ENCODE measurements at regions not wholly inside any gene's neighbourhood (a gene's known extent, or its start where the extent isn't known, plus 50 kb on each side); places are given as distances from the start of the nearest gene placed in this dataset.

DNA sequence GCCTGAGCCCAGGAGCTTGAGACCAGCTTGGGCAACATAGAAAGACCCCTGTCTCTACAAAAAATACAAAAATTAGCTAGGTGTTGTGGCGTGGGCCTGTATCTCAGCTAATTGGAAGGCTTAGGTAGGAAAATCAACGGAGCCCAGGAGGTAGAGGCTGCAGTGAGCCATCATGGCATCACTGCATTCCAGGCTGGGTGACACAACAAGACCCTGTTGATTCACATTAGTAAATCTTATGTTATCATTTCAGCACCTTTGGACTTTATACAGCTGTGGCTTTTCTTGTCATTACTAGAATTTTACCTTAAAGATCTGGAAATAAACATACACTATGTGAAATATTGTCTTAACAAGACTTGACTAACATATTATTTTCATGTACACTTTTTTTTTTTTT lies 185.0 kb downstream of the ZNF608 start:
- TF ChIP-seq ZNF565 (CRISPR knock-in tag; conservative IDR thresholded peaks at IDR 0.05; ENCODE audit: low read depth) (no peak), GLIS3 (CRISPR knock-in tag; IDR thresholded peaks at IDR 0.05) (no peak), ZNF8 (CRISPR knock-in tag; IDR thresholded peaks at IDR 0.05) (no peak), CSDC2 (CRISPR knock-in tag; IDR thresholded peaks at IDR 0.05) (no peak), ESRRG (CRISPR knock-in tag; IDR thresholded peaks at IDR 0.05) (no peak), POU6F1 (CRISPR knock-in tag; IDR thresholded peaks at IDR 0.05; ENCODE audit: borderline replicate concordance, low read depth) (no peak)
- no peak for ATAC-seq

DNA sequence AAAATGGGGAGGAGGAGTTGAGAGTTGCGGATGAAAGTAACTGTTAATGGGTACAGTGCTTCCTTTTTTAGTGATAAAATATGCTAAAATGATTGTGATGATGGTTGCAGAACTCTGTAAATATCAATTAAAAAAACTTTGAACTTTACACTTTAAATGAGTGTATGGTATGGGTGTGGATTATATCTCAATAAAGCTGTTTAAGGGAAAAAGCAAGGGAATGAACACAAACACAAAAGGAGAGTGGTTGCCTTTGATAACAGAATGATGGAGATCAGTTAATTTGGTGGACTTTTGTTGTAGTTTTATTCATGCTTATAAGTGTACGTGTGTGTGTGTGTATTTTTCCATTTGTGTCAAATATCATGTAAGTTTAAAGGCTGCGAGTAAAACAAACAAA lies 186.1 kb downstream of the ZNF608 start:
- no peak for ATAC-seq
- TF ChIP-seq GLIS3 (CRISPR knock-in tag; IDR thresholded peaks at IDR 0.05) (no peak), TOX (CRISPR knock-in tag; IDR thresholded peaks at IDR 0.05; ENCODE audit: borderline replicate concordance) (no peak), ZFP30 (CRISPR knock-in tag; IDR thresholded peaks at IDR 0.05) (no peak), ZNF8 (CRISPR knock-in tag; IDR thresholded peaks at IDR 0.05) (no peak), ISL1 (CRISPR knock-in tag; IDR thresholded peaks at IDR 0.05) (no peak), POU6F1 (CRISPR knock-in tag; IDR thresholded peaks at IDR 0.05; ENCODE audit: borderline replicate concordance, low read depth) (no peak)
- TF ChIP-seq, protein P1, sequence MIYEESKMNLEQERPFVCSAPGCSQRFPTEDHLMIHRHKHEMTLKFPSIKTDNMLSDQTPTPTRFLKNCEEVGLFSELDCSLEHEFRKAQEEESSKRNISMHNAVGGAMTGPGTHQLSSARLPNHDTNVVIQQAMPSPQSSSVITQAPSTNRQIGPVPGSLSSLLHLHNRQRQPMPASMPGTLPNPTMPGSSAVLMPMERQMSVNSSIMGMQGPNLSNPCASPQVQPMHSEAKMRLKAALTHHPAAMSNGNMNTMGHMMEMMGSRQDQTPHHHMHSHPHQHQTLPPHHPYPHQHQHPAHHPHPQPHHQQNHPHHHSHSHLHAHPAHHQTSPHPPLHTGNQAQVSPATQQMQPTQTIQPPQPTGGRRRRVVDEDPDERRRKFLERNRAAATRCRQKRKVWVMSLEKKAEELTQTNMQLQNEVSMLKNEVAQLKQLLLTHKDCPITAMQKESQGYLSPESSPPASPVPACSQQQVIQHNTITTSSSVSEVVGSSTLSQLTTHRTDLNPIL (CRISPR knock-in tag; IDR thresholded peaks at IDR 0.05; ENCODE audit: low read depth): no peak
- TF ChIP-seq, protein P2, sequence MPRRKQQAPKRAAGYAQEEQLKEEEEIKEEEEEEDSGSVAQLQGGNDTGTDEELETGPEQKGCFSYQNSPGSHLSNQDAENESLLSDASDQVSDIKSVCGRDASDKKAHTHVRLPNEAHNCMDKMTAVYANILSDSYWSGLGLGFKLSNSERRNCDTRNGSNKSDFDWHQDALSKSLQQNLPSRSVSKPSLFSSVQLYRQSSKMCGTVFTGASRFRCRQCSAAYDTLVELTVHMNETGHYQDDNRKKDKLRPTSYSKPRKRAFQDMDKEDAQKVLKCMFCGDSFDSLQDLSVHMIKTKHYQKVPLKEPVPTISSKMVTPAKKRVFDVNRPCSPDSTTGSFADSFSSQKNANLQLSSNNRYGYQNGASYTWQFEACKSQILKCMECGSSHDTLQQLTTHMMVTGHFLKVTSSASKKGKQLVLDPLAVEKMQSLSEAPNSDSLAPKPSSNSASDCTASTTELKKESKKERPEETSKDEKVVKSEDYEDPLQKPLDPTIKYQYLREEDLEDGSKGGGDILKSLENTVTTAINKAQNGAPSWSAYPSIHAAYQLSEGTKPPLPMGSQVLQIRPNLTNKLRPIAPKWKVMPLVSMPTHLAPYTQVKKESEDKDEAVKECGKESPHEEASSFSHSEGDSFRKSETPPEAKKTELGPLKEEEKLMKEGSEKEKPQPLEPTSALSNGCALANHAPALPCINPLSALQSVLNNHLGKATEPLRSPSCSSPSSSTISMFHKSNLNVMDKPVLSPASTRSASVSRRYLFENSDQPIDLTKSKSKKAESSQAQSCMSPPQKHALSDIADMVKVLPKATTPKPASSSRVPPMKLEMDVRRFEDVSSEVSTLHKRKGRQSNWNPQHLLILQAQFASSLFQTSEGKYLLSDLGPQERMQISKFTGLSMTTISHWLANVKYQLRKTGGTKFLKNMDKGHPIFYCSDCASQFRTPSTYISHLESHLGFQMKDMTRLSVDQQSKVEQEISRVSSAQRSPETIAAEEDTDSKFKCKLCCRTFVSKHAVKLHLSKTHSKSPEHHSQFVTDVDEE (CRISPR knock-in tag; IDR thresholded peaks at IDR 0.05): no peak

DNA sequence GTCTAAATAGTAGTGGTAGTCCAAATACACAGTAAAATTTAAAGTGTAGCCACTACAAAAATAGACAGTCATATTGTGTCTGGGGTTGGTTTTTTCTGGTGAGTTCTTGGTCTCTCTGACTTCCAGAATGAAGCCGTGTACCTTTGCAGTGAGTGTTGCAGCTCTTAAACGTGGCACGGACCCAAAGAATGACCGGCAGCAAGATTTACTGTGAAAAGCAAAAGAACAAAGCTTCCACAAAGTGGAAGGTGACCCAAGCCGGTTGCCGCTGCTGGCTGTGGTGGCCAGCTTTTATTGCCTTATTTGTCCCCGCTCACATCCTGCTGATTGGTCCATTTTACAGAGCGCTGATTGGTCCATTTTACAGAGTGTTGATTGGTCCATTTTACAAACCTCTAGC lies 188.7 kb downstream of the ZNF608 start:
- no peak for ATAC-seq
- no peak for TF ChIP-seq ZNF70 (CRISPR knock-in tag; IDR thresholded peaks at IDR 0.05)
- no peak for TF ChIP-seq ZFP30 (CRISPR knock-in tag; IDR thresholded peaks at IDR 0.05)
- no peak for TF ChIP-seq ISL1 (CRISPR knock-in tag; IDR thresholded peaks at IDR 0.05)
- TF ChIP-seq GLIS3 (CRISPR knock-in tag; IDR thresholded peaks at IDR 0.05): no peak
- TF ChIP-seq, protein P1 (CRISPR knock-in tag; IDR thresholded peaks at IDR 0.05; ENCODE audit: low read depth): no peak
- TF ChIP-seq ZNF565 (CRISPR knock-in tag; conservative IDR thresholded peaks at IDR 0.05; ENCODE audit: low read depth): no peak
- TF ChIP-seq, protein P3, sequence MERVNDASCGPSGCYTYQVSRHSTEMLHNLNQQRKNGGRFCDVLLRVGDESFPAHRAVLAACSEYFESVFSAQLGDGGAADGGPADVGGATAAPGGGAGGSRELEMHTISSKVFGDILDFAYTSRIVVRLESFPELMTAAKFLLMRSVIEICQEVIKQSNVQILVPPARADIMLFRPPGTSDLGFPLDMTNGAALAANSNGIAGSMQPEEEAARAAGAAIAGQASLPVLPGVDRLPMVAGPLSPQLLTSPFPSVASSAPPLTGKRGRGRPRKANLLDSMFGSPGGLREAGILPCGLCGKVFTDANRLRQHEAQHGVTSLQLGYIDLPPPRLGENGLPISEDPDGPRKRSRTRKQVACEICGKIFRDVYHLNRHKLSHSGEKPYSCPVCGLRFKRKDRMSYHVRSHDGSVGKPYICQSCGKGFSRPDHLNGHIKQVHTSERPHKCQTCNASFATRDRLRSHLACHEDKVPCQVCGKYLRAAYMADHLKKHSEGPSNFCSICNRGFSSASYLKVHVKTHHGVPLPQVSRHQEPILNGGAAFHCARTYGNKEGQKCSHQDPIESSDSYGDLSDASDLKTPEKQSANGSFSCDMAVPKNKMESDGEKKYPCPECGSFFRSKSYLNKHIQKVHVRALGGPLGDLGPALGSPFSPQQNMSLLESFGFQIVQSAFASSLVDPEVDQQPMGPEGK (CRISPR knock-in tag; IDR thresholded peaks at IDR 0.05; ENCODE audit: borderline replicate concordance): no peak
- TF ChIP-seq PPARA (CRISPR knock-in tag; IDR thresholded peaks at IDR 0.05; ENCODE audit: borderline replicate concordance): no peak
- no peak for TF ChIP-seq ARNTL (CRISPR knock-in tag; IDR thresholded peaks at IDR 0.05; ENCODE audit: borderline replicate concordance, low read depth)
- TF ChIP-seq ESRRG (CRISPR knock-in tag; IDR thresholded peaks at IDR 0.05): no peak
